ENCODE measurements at regions not wholly inside any gene's neighbourhood (a gene's known extent, or its start where the extent isn't known, plus 50 kb on each side); places are given as distances from the start of the nearest gene placed in this dataset.

- no peaks in the 10 kb centered on the region for H3K4me1 ChIP-seq
- TF ChIP-seq POLR2A (IDR thresholded peaks at IDR 0.05): no peak
- TF ChIP-seq, protein P1, sequence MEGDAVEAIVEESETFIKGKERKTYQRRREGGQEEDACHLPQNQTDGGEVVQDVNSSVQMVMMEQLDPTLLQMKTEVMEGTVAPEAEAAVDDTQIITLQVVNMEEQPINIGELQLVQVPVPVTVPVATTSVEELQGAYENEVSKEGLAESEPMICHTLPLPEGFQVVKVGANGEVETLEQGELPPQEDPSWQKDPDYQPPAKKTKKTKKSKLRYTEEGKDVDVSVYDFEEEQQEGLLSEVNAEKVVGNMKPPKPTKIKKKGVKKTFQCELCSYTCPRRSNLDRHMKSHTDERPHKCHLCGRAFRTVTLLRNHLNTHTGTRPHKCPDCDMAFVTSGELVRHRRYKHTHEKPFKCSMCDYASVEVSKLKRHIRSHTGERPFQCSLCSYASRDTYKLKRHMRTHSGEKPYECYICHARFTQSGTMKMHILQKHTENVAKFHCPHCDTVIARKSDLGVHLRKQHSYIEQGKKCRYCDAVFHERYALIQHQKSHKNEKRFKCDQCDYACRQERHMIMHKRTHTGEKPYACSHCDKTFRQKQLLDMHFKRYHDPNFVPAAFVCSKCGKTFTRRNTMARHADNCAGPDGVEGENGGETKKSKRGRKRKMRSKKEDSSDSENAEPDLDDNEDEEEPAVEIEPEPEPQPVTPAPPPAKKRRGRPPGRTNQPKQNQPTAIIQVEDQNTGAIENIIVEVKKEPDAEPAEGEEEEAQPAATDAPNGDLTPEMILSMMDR (IDR thresholded peaks at IDR 0.05): no peak
- intact Hi-C loops (cut with DNase I): no loop called here
- no peak overlapping the region for H3K4me3 ChIP-seq
- WGBS, 4 donors: 69 to 73% (median 71%) methylated on average over 4 of the region's 4 CpGs
- no peak for DNase-seq
- H3K9me3 ChIP-seq: peaks cover 0 to 11% (median 2%) of the 10 kb centered on the region in 12 donors
- no peak overlapping the region for H3K27ac ChIP-seq
- no peak for ATAC-seq
- H3K27me3 ChIP-seq: no peaks in the 10 kb centered on the region
- H3K36me3 ChIP-seq: no peaks in the 10 kb centered on the region
Measured at GRCh38 chr10:128599538-128599937, 473.3 kb upstream of the MKI67 start.

DNA sequence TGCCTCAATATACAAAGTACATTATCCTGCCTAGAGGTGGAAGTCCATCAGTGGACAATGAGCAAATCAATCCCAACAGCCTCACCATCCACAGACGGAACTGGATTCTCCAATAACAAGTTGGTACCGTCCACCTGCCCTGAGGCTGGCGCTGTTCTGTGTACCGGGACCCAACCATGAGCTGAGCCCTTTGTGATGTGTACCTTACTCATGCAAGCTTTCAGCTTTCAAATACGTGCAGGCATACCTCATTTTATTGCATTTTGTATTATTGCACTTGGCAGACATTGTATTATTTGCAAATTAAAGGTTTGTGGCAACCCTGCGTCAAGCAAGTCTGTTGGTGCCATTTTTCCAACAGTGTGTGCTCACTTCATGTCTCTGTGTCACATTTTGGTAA is 476.0 kb upstream of the MKI67 start:
- no peak for DNase-seq
- no peaks in the 10 kb centered on the region for H3K4me1 ChIP-seq
- no peaks in the 10 kb centered on the region for H3K9me3 ChIP-seq
- no peaks in the 10 kb centered on the region for H3K36me3 ChIP-seq
- H3K27ac ChIP-seq: no peak overlapping the region
- ATAC-seq: no peak
- no peaks in the 10 kb centered on the region for H3K27me3 ChIP-seq
- 93 to 98% (median 96%) methylated on average over 6 of the region's 6 CpGs for WGBS, 4 donors
- TF ChIP-seq, protein P1 (IDR thresholded peaks at IDR 0.05): no peak
- TF ChIP-seq POLR2A (IDR thresholded peaks at IDR 0.05): no peak
- intact Hi-C loops (cut with DNase I): no loop called here
- H3K4me3 ChIP-seq: no peak overlapping the region

DNA sequence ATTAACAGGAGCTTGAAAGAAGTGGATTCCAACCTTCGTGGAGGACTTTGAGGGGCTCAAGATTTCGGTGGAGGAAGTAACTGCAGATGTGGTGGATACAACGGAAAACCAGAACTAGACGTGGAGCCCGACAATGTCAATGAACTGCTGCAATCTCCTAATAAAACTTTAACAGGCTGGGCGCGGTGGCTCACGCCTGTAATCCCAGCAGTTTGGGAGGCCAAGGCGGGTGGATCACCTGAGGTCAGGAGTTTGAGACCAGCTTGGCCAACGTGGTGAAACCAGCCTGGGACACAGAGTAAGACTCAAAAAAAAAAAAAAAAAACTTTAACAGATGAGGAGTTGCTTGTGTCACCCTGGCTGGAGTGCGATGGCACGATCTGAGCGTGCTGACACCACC is 477.8 kb upstream of the MKI67 start:
- no peaks in the 10 kb centered on the region for H3K9me3 ChIP-seq
- TF ChIP-seq, protein P1 (IDR thresholded peaks at IDR 0.05): no peak
- no peak for TF ChIP-seq POLR2A (IDR thresholded peaks at IDR 0.05)
- no peak overlapping the region for H3K27ac ChIP-seq

DNA sequence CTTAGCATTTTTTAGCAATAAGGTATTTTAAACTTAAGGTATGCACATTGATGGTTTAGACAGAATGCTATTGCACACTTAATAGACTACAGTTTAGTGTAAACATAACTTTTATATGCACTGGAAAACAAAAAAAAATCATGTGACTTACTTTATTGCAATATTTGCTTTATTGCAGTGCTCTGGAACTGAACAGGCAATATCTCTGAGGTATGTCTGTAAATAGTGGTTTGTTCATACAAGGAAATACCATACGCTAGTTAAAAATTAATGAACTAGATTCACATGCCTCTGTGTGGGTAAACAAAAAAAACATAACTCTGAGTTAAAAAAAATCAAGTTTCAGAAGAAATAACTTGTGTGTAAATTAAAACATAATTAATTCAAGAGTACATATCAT is 479.0 kb upstream of the MKI67 start:
- 43 to 98% (median 95%) methylated on average over 1 of the region's 1 CpG for WGBS, 4 donors
- Histone ChIP-seq H3K36me3 (no peaks in the 10 kb centered on the region), H3K9me3 (no peaks in the 10 kb centered on the region), H3K27me3 (no peaks in the 10 kb centered on the region), H3K4me1 (no peaks in the 10 kb centered on the region), H3K27ac (no peak overlapping the region), H3K4me3 (no peak overlapping the region)
- intact Hi-C loops (cut with DNase I): no loop called here
- TF ChIP-seq, protein P1 (IDR thresholded peaks at IDR 0.05): no peak
- TF ChIP-seq POLR2A (IDR thresholded peaks at IDR 0.05): no peak
- DNase-seq (no peak), ATAC-seq (no peak)

More for the DNA sequence above, 477.8 kb upstream of the MKI67 start:
- DNase-seq: no peak
- Histone ChIP-seq H3K27me3 (no peaks in the 10 kb centered on the region), H3K36me3 (no peaks in the 10 kb centered on the region), H3K4me3 (no peak overlapping the region), H3K4me1 (no peaks in the 10 kb centered on the region)
- intact Hi-C loops (cut with DNase I): no loop called here
- WGBS, 4 donors: 83 to 95% (median 94%) methylated on average over 13 of the region's 13 CpGs
- ATAC-seq: no peak
